PC-9 (cell line): ENCODE measurements at regions not wholly inside any gene's neighbourhood (a gene's known extent, or its start where the extent isn't known, plus 50 kb on each side); places are given as distances from the start of the nearest gene placed in this dataset.

Experiments
- BruUV-seq: library from RNA; stranded (reverse); fragments of 400-500 nt; replicated peaks from 2 replicates; lab custom pipeline; 2021; lab: Mats Ljungman, UMichigan
- CTCF ChIA-PET: fragments of 300-600 bp; sonication (Branson Sonifier 250); formaldehyde crosslinking; loops from one replicate; lab custom pipeline; 2022; ENCODE audit warnings: antibody characterized with exemption; lab: Charles Lee
- POLR2A ChIA-PET: fragments of 300-600 bp; sonication (Branson Sonifier 250); formaldehyde crosslinking; loops from one replicate; lab custom pipeline; 2022; ENCODE audit warnings: antibody characterized with exemption; ENCODE audit not compliant: unreplicated experiment; lab: Charles Lee
- DNase-seq, 2 experiments: peaks; one replicate each; pipeline versions ENCODE4 v3.0.0 to v3.0.0-alpha.2; 2015 to 2022; ENCODE audit warnings: mixed read lengths in 1 of 2
- H2AFZ ChIP-seq: fragments of 200-600 bp; sonication (generic); 2 replicates; pipeline ENCODE4 v1.8.1; 2017; ENCODE audit warnings: antibody characterized with exemption
- H3F3A ChIP-seq: fragments of 200-600 bp; sonication (generic); 2 replicates; pipeline ENCODE4 v1.8.1; 2017; ENCODE audit warnings: antibody characterized with exemption, mild to moderate bottlenecking, low read depth; ENCODE audit not compliant: insufficient read depth
- H3K27ac ChIP-seq: fragments of 200-600 bp; sonication (generic); 2 replicates; pipeline ENCODE4 v1.6.1; 2016; ENCODE audit warnings: mixed run types
- H3K27me3 ChIP-seq: fragments of 200-600 bp; sonication (generic); 2 replicates; pipeline ENCODE4 v1.6.1; 2016; ENCODE audit warnings: low read depth, mixed run types; ENCODE audit not compliant: insufficient read depth
- H3K36me3 ChIP-seq: fragments of 200-600 bp; sonication (generic); 2 replicates; pipeline ENCODE4 v1.6.1; 2016; ENCODE audit warnings: low read depth, mixed run types
- H3K4me1 ChIP-seq: fragments of 200-600 bp; sonication (generic); replicated peaks from 2 replicates; pipeline ENCODE4 v1.6.1; 2016; ENCODE audit warnings: mixed run types; ENCODE audit not compliant: insufficient read depth
- H3K4me2 ChIP-seq: fragments of 200-600 bp; sonication (generic); 2 replicates; pipeline ENCODE4 v1.6.1; 2017; ENCODE audit warnings: mixed run types
- H3K4me3 ChIP-seq: fragments of 200-600 bp; sonication (generic); 2 replicates; pipeline ENCODE4 v1.6.1; 2016; ENCODE audit warnings: mixed run types
- H3K79me2 ChIP-seq: fragments of 200-600 bp; sonication (generic); 2 replicates; pipeline ENCODE4 v1.6.1; 2017; ENCODE audit warnings: low read depth, mixed run types
- H3K9me2 ChIP-seq: fragments of 200-600 bp; sonication (generic); 2 replicates; pipeline ENCODE4 v1.8.1; 2017; ENCODE audit warnings: mild to moderate bottlenecking; ENCODE audit not compliant: insufficient read depth
- H3K9me3 ChIP-seq: fragments of 200-600 bp; sonication (generic); 2 replicates; pipeline ENCODE4 v1.8.1; 2016; ENCODE audit warnings: low read depth; ENCODE audit not compliant: insufficient read depth
- H4K20me1 ChIP-seq: fragments of 200-600 bp; sonication (generic); 2 replicates; pipeline ENCODE4 v1.8.1; 2017; ENCODE audit not compliant: insufficient read depth
- EZH2 ChIP-seq: fragments of 200-600 bp; sonication (generic); IDR thresholded peaks from 2 replicates; pipeline ENCODE4 v1.8.0; 2017; ENCODE audit warnings: antibody characterized with exemption, low read depth
- intact Hi-C: fragments of 100-400 bp; cut with micrococcal nuclease; formaldehyde crosslinking; loops from one replicate; pipeline ENCODE4 v1.10.0; 2022; ENCODE audit not compliant: unreplicated experiment
- TF ChIP-seq, protein P1 (sequence below): fragments of 200-600 bp; sonication (generic); conservative IDR thresholded peaks from 2 replicates; pipeline ENCODE4 v1.6.1; 2017; ENCODE audit warnings: mixed run types, antibody characterized with exemption, mild to moderate bottlenecking, moderate library complexity

DNA sequence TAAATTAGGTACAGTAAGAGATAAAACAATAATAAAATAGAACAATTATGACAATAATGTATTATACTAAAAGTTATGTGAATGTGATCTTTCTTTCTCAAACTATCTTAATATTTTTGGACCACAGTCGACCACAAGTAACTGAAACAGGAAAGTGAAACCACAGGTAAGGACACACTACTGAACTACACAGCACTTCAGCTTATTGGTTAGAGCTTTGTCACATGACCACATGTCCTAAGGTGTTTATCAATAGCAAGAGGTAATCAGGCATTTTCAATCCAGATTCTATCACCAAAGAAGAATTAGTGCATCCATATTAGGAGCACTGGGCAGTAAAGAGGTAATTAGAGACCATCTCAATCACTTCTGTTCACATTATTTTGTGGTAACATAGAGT lies 392.8 kb downstream of the RSL24D1 start:
- BruUV-seq, result no TSS peak
- H4K20me1 ChIP-seq, result no peaks in the 10 kb centered on the region
- H3K4me2 ChIP-seq, result 0 out of 2 replicates have a peak overlapping the region, but pooled peaks have one; percentile 23
- H3K27me3 ChIP-seq, result no peaks in the 10 kb centered on the region
- H3K27ac ChIP-seq, result peak overlapping the region; percentile 58
- H3K36me3 ChIP-seq, result no peaks in the 10 kb centered on the region
- peaks cover 7% of the 10 kb centered on the region; the same call in 1 of the 2 replicates for H3K4me1 ChIP-seq
- no peaks in the 10 kb centered on the region for H3K79me2 ChIP-seq
- no peaks in the 10 kb centered on the region for H3F3A ChIP-seq
- no peak overlapping the region for H3K4me3 ChIP-seq
- no peaks in the 10 kb centered on the region for H3K9me3 ChIP-seq
- ChIA-PET CTCF (no interaction called here), POLR2A (no interaction called here)
- no peaks in the 10 kb centered on the region for H3K9me2 ChIP-seq
- intact Hi-C loops, result no loop called here
- TF ChIP-seq EZH2, result no peak
- TF ChIP-seq, protein P1, sequence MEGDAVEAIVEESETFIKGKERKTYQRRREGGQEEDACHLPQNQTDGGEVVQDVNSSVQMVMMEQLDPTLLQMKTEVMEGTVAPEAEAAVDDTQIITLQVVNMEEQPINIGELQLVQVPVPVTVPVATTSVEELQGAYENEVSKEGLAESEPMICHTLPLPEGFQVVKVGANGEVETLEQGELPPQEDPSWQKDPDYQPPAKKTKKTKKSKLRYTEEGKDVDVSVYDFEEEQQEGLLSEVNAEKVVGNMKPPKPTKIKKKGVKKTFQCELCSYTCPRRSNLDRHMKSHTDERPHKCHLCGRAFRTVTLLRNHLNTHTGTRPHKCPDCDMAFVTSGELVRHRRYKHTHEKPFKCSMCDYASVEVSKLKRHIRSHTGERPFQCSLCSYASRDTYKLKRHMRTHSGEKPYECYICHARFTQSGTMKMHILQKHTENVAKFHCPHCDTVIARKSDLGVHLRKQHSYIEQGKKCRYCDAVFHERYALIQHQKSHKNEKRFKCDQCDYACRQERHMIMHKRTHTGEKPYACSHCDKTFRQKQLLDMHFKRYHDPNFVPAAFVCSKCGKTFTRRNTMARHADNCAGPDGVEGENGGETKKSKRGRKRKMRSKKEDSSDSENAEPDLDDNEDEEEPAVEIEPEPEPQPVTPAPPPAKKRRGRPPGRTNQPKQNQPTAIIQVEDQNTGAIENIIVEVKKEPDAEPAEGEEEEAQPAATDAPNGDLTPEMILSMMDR, result no peak
- H2AFZ ChIP-seq, result no peak overlapping the region; the same call in 1 of the 2 replicates
- no peak for DNase-seq

DNA sequence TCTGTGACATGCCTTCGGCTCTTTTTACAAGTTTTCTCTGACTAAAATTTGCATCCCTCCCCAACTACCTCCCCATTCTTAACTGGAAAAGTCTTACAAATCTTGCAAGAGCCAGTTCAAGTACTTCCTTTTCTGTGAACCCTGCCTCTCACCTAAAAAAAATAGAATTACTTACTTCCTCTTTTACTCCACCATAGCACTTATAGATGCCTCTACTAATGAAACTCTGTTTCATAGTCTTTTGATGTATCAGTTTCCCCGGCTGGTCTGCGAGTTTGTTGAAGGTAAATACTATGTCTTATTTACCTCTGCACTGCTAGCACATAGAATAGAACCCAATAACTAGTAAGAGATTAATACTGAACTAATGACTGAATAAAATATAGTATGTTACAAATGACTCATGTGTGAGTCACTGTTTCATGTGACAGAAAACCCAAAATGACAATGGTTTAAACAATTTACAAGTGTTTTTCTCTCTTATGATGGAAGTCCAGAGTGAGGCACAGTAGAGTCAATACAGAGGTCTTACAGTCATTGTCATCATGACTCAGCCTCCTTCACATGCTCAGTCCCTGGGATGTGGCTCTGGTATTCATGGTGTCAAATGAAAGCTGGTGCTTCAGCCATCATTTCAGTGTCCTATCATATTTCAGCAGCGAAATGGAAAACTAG lies 393.5 kb downstream of the RSL24D1 start:
- Histone ChIP-seq H3K79me2 (no peaks in the 10 kb centered on the region), H3K27ac (peak overlapping the region; percentile 58), H3K4me1 (peaks cover 7% of the 10 kb centered on the region; the same call in 1 of the 2 replicates), H3K4me3 (no peak overlapping the region), H3K4me2 (peak overlapping the region; percentile 23; the same call in 1 of the 2 replicates), H3K27me3 (no peaks in the 10 kb centered on the region), H2AFZ (no peak overlapping the region; the same call in 1 of the 2 replicates), H3K36me3 (no peaks in the 10 kb centered on the region), H4K20me1 (no peaks in the 10 kb centered on the region), H3F3A (no peaks in the 10 kb centered on the region), H3K9me2 (no peaks in the 10 kb centered on the region), H3K9me3 (no peaks in the 10 kb centered on the region)
- TF ChIP-seq EZH2, result no peak
- TF ChIP-seq, protein P1, result no peak
- POLR2A ChIA-PET, result no interaction called here
- CTCF ChIA-PET, result no interaction called here
- DNase-seq, result peak in 1 of 2 experiments; percentile 35
- intact Hi-C loops, result no loop called here
- BruUV-seq, result no TSS peak

DNA sequence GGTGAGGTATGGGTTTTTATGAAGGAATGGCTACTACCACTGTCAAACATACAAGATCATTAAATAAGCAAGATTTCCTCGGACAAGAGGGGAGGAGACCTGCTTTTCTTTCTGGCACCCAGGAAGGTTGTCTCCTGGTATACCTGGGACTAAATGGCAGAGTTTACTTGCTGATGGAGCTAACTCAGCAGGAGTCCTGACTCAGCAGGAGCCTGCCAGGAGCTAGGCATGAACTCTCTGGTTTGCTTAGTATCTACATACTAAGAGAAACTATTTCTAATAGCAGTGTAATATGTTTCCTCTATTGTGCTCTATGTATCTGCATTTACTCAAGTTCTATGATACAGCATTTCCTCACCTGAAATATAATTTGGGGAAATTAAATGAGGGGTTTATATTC lies 404.2 kb downstream of the RSL24D1 start:
- H4K20me1 ChIP-seq, result no peaks in the 10 kb centered on the region
- H3K9me2 ChIP-seq, result no peaks in the 10 kb centered on the region
- BruUV-seq, result no TSS peak
- H3K27me3 ChIP-seq, result no peaks in the 10 kb centered on the region
- H3K27ac ChIP-seq, result no peak overlapping the region
- no peaks in the 10 kb centered on the region for H3K79me2 ChIP-seq
- POLR2A ChIA-PET, result no interaction called here
- no peak for TF ChIP-seq EZH2
- TF ChIP-seq, protein P1, result no peak
- no peak overlapping the region for H3K4me2 ChIP-seq
- no peaks in the 10 kb centered on the region for H3K9me3 ChIP-seq
- H3F3A ChIP-seq, result no peaks in the 10 kb centered on the region
- H3K4me3 ChIP-seq, result no peak overlapping the region
- intact Hi-C loops, result no loop called here
- no peaks in the 10 kb centered on the region for H3K36me3 ChIP-seq
- no peak for DNase-seq
- H3K4me1 ChIP-seq, result no peaks in the 10 kb centered on the region
- CTCF ChIA-PET, result no interaction called here
- no peak overlapping the region for H2AFZ ChIP-seq
